Hepatocyte (in vitro differentiated cells): ENCODE measurements at regions not wholly inside any gene's neighbourhood (a gene's known extent, or its start where the extent isn't known, plus 50 kb on each side); places are given as distances from the start of the nearest gene placed in this dataset.
"Not testable (repeated sequence)": the region's sequence is repeated elsewhere in the genome, so short reads cannot be mapped to it uniquely, and the experiment has no call there.

Source experiments
- EZH2 ChIP-seq: fragments of 200-600 bp; sonication (generic); IDR thresholded peaks from 2 replicates; pipeline ENCODE4 v1.6.1; 2016; ENCODE audit warnings: antibody characterized with exemption, mild to moderate bottlenecking, borderline replicate concordance
- EZH2phosphoT487 ChIP-seq: fragments of 200-600 bp; sonication (generic); IDR thresholded peaks from one replicate; pipeline ENCODE4 v1.6.1; 2018; ENCODE audit warnings: antibody characterized with exemption, mild to moderate bottlenecking, low read depth, moderate library complexity; ENCODE audit not compliant: unreplicated experiment, severe bottlenecking
- TF ChIP-seq, protein P1 (sequence below): fragments of 200-600 bp; sonication (generic); IDR thresholded peaks from 2 replicates; pipeline ENCODE4 v1.5.1; 2016; ENCODE audit warnings: antibody characterized with exemption, mild to moderate bottlenecking; ENCODE audit not compliant: poor library complexity

DNA sequence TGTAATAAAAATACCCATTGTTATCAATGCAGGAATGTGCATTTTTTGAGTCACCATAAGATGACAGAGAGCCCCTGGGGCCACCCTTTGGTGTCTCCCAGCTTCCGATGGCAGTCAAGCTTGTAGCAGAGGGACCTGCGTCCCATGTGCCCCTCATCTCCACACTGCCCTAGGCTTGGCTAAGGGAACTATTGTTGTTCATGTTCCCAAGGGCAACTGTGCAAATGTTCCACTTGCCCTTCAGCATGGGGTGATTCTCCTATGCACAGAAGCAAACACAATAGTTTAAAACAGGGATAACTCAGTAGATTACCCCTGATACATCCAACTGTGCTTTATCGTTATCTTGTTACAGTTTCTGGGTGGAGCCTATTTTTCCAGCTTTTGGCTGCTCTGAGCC is 342.0 kb downstream of the CNTNAP3B start:
- TF ChIP-seq, protein P1, sequence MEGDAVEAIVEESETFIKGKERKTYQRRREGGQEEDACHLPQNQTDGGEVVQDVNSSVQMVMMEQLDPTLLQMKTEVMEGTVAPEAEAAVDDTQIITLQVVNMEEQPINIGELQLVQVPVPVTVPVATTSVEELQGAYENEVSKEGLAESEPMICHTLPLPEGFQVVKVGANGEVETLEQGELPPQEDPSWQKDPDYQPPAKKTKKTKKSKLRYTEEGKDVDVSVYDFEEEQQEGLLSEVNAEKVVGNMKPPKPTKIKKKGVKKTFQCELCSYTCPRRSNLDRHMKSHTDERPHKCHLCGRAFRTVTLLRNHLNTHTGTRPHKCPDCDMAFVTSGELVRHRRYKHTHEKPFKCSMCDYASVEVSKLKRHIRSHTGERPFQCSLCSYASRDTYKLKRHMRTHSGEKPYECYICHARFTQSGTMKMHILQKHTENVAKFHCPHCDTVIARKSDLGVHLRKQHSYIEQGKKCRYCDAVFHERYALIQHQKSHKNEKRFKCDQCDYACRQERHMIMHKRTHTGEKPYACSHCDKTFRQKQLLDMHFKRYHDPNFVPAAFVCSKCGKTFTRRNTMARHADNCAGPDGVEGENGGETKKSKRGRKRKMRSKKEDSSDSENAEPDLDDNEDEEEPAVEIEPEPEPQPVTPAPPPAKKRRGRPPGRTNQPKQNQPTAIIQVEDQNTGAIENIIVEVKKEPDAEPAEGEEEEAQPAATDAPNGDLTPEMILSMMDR, result not testable (repeated sequence)
- TF ChIP-seq EZH2, EZH2phosphoT487: not testable (repeated sequence)
